AG09319 (cell line): ENCODE measurements at regions not wholly inside any gene's neighbourhood (a gene's known extent, or its start where the extent isn't known, plus 50 kb on each side); places are given as distances from the start of the nearest gene placed in this dataset.

ENCODE experiments used
- DNase-seq: peaks from one replicate; pipeline ENCODE4 v3.0.0-alpha.2; 2010; ENCODE audit warnings: low read depth; ENCODE audit errors: extremely low read depth
- CTCF ChIP-seq: IDR thresholded peaks from 2 replicates; pipeline ENCODE4 v1.5.1; 2011; ENCODE audit warnings: low read depth, mild to moderate bottlenecking, inconsistent platforms, low read length, moderate library complexity

- DNase-seq, result no peak
- TF ChIP-seq CTCF, result no peak
Observed at GRCh38 chr20:63127700-63128364, 88.1 kb downstream of the YTHDF1 start.

GRCh38 chr20:63126876-63127699, 88.8 kb downstream of the YTHDF1 start:
- no peak for TF ChIP-seq CTCF
- DNase-seq, result no peak

GRCh38 chr20:63125838-63126601, 89.9 kb downstream of the YTHDF1 start:
- no peak for DNase-seq
- no peak for TF ChIP-seq CTCF

- no peak for TF ChIP-seq CTCF
Observed at GRCh38 chr20:63125581-63125837, 90.4 kb downstream of the YTHDF1 start.

GRCh38 chr20:63124782-63125580, 91.0 kb downstream of the YTHDF1 start:
- no peak for TF ChIP-seq CTCF

More at GRCh38 chr20:63125581-63125837, 90.4 kb downstream of the YTHDF1 start:
- no peak for DNase-seq

GRCh38 chr20:63124092-63124781, 91.7 kb downstream of the YTHDF1 start:
- no peak for DNase-seq

More at GRCh38 chr20:63124782-63125580, 91.0 kb downstream of the YTHDF1 start:
- no peak for DNase-seq

More at GRCh38 chr20:63124092-63124781, 91.7 kb downstream of the YTHDF1 start:
- no peak for TF ChIP-seq CTCF
